GM06990 (cell line): ENCODE measurements at regions not wholly inside any gene's neighbourhood (a gene's known extent, or its start where the extent isn't known, plus 50 kb on each side); places are given as distances from the start of the nearest gene placed in this dataset.

ENCODE experiments used
- DNase-seq: peaks from one replicate; pipeline ENCODE4 v3.0.0-alpha.2; 2011; ENCODE audit not compliant: insufficient read length; ENCODE audit errors: extremely low read depth
- H3K27me3 ChIP-seq: replicated peaks from 2 replicates; pipeline ENCODE4 v1.6.0; 2011; ENCODE audit warnings: low read length; ENCODE audit not compliant: control insufficient read depth, insufficient read depth
- H3K36me3 ChIP-seq: 2 replicates; pipeline ENCODE4 v1.5.1; 2011; ENCODE audit warnings: low read length; ENCODE audit not compliant: control insufficient read depth, insufficient read depth
- H3K4me3 ChIP-seq: replicated peaks from 2 replicates; pipeline ENCODE4 v1.5.1; 2011; ENCODE audit warnings: low read depth, mild to moderate bottlenecking, control low read depth, low read length
- TF ChIP-seq, protein P1 (sequence below): IDR thresholded peaks from 2 replicates; pipeline ENCODE4 v1.5.1; 2011; ENCODE audit warnings: low read length, control low read depth, mild to moderate bottlenecking, inconsistent platforms; ENCODE audit not compliant: insufficient read depth, poor library complexity, severe bottlenecking

- Histone ChIP-seq H3K36me3 (no peaks in the 10 kb centered on the region), H3K27me3 (no peaks in the 10 kb centered on the region), H3K4me3 (no peak overlapping the region)
- DNase-seq: no peak
- TF ChIP-seq, protein P1, sequence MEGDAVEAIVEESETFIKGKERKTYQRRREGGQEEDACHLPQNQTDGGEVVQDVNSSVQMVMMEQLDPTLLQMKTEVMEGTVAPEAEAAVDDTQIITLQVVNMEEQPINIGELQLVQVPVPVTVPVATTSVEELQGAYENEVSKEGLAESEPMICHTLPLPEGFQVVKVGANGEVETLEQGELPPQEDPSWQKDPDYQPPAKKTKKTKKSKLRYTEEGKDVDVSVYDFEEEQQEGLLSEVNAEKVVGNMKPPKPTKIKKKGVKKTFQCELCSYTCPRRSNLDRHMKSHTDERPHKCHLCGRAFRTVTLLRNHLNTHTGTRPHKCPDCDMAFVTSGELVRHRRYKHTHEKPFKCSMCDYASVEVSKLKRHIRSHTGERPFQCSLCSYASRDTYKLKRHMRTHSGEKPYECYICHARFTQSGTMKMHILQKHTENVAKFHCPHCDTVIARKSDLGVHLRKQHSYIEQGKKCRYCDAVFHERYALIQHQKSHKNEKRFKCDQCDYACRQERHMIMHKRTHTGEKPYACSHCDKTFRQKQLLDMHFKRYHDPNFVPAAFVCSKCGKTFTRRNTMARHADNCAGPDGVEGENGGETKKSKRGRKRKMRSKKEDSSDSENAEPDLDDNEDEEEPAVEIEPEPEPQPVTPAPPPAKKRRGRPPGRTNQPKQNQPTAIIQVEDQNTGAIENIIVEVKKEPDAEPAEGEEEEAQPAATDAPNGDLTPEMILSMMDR: no peak
Observed at GRCh38 chr1:220955116-220955515, 75.9 kb downstream of the HLX start.

DNA sequence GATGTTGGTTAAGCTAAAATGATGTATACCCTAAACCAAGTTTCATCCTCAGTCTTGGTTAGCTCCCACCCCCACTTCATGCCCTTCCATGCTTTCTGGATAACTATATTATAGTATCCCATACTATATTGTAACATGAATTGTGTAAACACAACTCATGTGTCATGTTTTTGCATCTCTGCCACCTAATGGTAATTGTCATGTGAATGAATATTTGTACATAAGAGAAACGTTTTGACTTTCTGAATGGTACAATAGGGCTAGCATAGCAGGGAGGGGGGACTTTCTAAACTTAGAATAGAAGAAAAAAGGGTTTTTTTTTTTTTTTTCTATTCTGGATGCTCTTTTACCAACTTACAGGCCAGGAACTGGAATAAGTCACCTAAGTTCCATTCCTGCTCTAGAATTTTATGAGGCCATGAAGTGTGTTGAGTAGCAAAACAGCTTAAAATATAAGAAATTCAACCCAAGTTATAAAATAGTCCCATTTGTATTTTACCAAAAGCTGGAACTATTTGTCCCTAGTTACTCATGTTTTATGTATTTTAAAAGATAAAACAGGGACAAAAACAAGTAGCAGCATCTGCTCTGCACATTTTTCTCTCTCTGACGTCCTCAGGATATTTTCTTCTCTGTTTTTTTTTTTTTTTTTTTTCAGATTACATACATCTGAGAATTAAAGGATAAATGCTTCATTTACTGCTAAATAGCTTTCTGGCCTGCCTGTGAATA is 77.4 kb downstream of the HLX start:
- no peak for DNase-seq
- Histone ChIP-seq H3K4me3 (no peak overlapping the region), H3K36me3 (no peaks in the 10 kb centered on the region)

DNA sequence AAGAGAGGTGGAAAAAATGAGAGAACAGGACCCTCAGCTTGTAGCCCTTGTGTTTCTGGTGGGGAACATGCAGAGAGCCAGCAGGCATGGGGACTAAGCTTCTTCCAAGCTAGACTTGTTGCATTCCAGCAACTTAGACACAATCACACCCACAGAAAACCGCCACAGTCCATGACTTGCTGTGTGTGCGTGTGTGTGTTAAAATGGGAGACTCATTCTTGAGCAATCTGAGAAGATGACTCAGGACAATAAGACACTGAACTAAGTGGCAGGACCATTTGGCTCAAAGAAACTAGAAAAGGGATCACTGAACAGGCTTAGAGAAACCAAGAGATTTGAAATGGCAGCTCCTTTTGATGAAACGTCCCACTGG is 78.0 kb downstream of the HLX start:
- no peak overlapping the region for H3K4me3 ChIP-seq
- H3K36me3 ChIP-seq: no peaks in the 10 kb centered on the region
- no peak for DNase-seq
- TF ChIP-seq, protein P1: no peak
- no peaks in the 10 kb centered on the region for H3K27me3 ChIP-seq

More for the DNA sequence above, 77.4 kb downstream of the HLX start:
- TF ChIP-seq, protein P1: no peak
- H3K27me3 ChIP-seq: no peaks in the 10 kb centered on the region

- no peak for DNase-seq
- Histone ChIP-seq H3K4me3 (no peak overlapping the region), H3K36me3 (no peaks in the 10 kb centered on the region), H3K27me3 (no peaks in the 10 kb centered on the region)
- TF ChIP-seq, protein P1: no peak
Observed at GRCh38 chr1:220958234-220958633, 79.0 kb downstream of the HLX start.

- H3K4me3 ChIP-seq: no peak overlapping the region
- H3K27me3 ChIP-seq: no peaks in the 10 kb centered on the region
- TF ChIP-seq, protein P1: no peak
- no peak for DNase-seq
- H3K36me3 ChIP-seq: no peaks in the 10 kb centered on the region
Observed at GRCh38 chr1:220962031-220962751, 82.9 kb downstream of the HLX start.
